SH-SY5Y (cell line): ENCODE measurements at regions not wholly inside any gene's neighbourhood (a gene's known extent, or its start where the extent isn't known, plus 50 kb on each side); places are given as distances from the start of the nearest gene placed in this dataset.

ENCODE experiments used
- GATA2 ChIP-seq: IDR thresholded peaks from 2 replicates; pipeline ENCODE4 v1.6.1; 2011; ENCODE audit warnings: mild to moderate bottlenecking, low read depth, low read length
- GATA3 ChIP-seq: IDR thresholded peaks from 2 replicates; pipeline ENCODE4 v1.6.1; 2011; ENCODE audit warnings: low read depth, mild to moderate bottlenecking, low read length, moderate library complexity

GRCh38 chr9:107786561-107786960 lies 297.0 kb upstream of the KLF4 start:
- TF ChIP-seq GATA3 (no peak), GATA2 (no peak)

DNA sequence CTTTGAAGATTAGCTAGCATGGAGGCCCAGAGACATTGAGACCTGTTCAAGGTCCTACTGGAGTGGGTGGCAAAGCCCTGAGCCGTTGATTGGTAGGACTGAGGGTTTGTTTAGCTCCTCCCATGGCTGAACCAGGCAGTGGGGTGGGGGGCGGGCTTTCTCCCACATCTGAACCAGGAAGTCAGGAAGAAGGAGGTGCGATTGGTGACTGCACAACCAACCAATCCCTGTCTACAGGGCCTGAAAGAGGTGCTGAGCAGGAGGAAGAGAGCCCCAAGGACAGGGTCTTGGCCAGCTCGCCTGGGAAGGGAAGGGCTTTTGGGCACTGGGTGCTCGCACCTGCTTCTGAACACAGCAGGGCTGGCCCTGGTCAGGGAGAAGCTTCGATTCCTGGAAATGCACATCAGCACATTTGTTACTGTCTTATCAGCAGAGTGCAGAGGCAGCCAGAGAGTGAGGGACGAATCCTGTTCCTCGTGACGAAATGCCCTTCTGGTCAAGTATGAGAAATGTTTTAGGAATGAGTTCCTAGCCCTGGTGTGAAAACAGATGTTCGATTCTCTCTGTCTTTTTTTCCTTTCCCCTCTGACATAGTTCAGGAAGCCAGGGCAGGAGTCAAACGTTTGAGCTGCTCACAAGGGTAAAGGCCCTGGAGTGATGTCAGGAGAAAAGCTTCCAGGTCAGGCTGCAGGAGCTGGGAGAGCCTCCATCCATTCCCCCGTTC lies 294.8 kb upstream of the KLF4 start:
- TF ChIP-seq GATA3 (no peak), GATA2 (no peak)

- TF ChIP-seq GATA2 (no peak), GATA3 (no peak)
Measured at GRCh38 chr9:107782789-107783188, 293.2 kb upstream of the KLF4 start.

GRCh38 chr9:107782381-107782780 lies 292.8 kb upstream of the KLF4 start:
- no peak for TF ChIP-seq GATA3
- TF ChIP-seq GATA2: no peak

- TF ChIP-seq GATA3: no peak
Measured at GRCh38 chr9:107780960-107781359, 291.4 kb upstream of the KLF4 start.

- TF ChIP-seq GATA3 (no peak), GATA2 (no peak)
Measured at GRCh38 chr9:107779731-107780130, 290.2 kb upstream of the KLF4 start.

- no peak for TF ChIP-seq GATA3
- no peak for TF ChIP-seq GATA2
Measured at GRCh38 chr9:107778661-107779060, 289.1 kb upstream of the KLF4 start.

- TF ChIP-seq GATA3: no peak
- no peak for TF ChIP-seq GATA2
Measured at GRCh38 chr9:107772988-107773387, 283.4 kb upstream of the KLF4 start.

- TF ChIP-seq GATA2 (no peak), GATA3 (no peak)
Measured at GRCh38 chr9:107770716-107771115, 281.1 kb upstream of the KLF4 start.

GRCh38 chr9:107768224-107768623 lies 278.7 kb upstream of the KLF4 start:
- TF ChIP-seq GATA3 (no peak), GATA2 (no peak)

DNA sequence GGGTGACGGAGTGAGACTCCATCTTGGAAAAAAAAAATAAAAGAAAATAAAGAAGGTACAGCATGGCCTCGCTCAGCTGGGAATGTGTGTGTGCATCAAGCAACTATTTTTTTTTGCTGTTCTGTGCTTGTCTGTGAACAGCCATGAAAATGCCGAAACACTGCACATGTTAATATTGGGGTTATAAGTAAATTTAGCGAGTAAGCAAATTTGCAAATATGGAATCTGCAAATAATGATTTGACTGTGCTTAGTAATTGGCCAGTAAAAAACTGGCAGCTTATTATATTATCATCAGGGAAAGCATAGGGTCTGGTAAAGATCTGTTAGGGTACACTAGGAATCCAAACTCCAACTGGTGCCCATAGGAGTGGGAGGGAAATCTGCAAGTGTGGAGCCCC lies 278.1 kb upstream of the KLF4 start:
- TF ChIP-seq GATA2: no peak
- no peak for TF ChIP-seq GATA3

GRCh38 chr9:107761307-107761706 lies 271.7 kb upstream of the KLF4 start:
- no peak for TF ChIP-seq GATA3
- TF ChIP-seq GATA2: no peak

DNA sequence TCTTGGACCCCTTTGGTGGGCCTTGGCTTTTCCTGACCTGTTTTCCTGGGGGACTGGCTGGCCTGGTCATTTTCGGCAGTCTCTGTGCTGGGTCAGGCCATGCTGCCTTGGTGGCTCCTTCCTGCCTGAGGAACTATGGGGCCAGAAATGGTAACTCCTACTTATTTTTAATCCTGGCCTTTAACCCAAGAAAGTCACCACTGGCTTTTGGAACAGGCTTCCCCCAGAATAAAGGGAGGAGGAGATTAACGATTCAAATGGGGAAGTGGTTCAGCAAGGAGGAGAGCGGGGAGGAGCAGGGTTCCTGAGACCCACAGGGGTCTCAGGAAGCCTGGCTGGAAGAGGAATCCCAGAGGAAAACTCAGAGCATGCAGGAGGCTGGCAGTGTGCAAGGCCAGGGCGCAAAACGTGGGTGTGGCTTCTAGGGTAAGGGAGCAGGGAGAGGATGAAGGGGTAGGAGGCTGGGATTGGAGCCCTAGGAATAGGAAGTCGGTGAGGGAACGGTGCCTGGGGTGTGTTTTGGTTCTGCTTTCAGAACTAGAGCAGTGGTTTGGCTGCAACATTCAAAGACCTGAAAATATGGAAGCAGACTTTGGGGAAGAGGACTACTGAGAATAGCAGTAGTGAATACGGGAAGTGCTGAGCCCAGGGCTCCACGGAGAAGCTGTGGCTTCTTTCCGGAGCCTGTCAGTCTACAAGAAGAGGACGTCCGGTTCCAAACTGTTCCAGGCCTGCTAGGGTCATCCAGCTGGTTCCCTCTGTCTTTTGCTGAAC lies 271.1 kb upstream of the KLF4 start:
- TF ChIP-seq GATA2 (no peak), GATA3 (no peak)

GRCh38 chr9:107759823-107760166 lies 270.2 kb upstream of the KLF4 start:
- no peak for TF ChIP-seq GATA2
- TF ChIP-seq GATA3: no peak
